ENCODE measurements at regions not wholly inside any gene's neighbourhood (a gene's known extent, or its start where the extent isn't known, plus 50 kb on each side); places are given as distances from the start of the nearest gene placed in this dataset.
"Not testable (repeated sequence)": the region's sequence is repeated elsewhere in the genome, so short reads cannot be mapped to it uniquely, and the experiment has no call there.

DNA sequence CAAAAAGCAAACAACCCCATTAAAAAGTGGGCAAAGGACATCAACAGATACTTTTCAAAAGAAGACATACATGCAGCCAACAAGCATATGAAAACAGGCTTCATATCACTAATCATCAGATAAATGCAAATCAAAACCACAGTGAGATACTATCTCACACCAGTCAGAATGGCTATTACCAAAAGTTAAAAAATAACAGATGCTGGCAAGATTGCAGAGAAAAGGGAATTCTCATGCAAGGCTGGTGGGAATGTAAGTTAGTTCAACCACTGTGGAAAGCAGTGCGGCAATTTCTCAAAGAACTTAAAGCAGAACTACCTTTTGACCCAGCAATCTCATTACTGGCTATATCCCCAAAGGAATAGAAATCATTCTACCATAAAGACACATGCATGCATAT lies 260.8 kb downstream of the C11orf87 start:
- DNase-seq = not testable (repeated sequence)

GRCh38 chr11:109695696-109696095 lies 273.7 kb downstream of the C11orf87 start:
- no peak for DNase-seq

DNA sequence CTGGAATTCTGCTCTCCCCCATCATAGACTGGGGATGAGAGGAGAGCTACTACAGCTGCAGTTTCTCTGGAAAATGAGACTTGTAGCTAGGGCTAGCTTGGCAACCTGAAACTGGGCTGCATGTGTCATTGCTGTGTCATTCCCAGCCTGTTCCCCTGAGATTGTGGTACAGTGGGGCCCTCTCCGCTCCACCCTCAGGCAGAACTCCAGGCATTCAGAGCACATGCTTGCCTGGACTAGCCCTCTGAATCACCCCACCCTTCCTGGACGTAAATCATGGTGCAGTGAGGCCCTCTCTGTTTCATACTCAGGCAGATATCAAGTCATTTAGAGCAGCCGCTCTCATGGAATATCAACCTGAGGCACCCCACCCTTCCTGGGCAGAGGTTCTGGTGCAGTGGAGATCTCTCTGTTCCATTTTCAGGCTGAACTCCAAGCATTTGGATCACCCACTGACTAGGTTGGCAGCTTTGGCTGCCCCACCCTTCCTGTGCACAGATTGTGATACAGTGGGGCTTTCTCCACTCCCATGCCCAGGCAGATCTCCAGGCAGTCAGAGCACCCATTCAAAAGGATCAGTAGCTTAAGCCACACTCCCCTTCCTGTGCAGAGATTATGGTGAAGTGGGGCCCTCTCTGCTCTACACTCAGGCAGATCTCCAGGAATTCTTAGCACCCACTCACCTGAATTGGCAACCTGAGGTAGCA lies 274.4 kb downstream of the C11orf87 start:
- DNase-seq = no peak

GRCh38 chr11:109697140-109697843 lies 275.3 kb downstream of the C11orf87 start:
- DNase-seq = no peak

DNA sequence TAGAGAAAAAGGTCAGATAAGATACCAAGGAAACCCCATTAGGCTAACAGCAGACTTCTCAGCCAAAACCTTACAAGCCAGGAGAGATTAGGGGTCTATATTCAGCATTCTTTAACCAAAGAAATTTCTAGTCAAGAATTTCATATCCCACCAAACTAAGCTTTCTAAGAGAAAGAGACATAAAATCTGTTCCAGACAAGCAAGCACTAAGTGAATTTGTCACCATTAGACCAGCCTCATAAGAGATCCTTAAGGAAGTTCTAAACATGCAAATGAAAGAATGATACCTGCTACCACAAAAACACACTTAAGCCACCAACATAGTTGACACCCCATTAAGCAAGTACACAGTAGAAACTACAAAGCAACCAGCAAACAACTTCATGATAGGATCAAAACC lies 276.2 kb downstream of the C11orf87 start:
- DNase-seq = no peak

- DNase-seq = no peak
Measured at GRCh38 chr11:109704432-109704831, 282.4 kb downstream of the C11orf87 start.

GRCh38 chr11:109706945-109707344 lies 285.0 kb downstream of the C11orf87 start:
- DNase-seq = no peak

DNA sequence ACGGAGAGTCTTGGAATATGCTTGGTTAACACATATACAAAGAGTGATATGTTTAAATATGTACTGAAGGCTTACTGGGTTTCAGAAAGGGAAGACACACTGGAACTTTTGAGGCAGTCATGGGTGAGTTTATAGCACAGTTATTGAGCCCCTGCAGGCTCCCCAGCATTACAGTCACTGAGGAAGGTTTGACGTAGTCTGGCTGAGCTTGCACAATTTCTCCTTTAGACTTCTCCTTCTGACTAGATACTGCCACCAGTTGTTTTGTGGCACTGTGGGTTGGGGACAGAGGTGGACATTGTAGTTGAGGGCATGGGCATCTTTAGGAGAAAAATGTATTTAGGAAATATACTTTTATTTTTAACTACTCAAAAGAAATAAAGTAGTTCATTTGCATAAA lies 285.4 kb downstream of the C11orf87 start:
- no peak for DNase-seq

DNA sequence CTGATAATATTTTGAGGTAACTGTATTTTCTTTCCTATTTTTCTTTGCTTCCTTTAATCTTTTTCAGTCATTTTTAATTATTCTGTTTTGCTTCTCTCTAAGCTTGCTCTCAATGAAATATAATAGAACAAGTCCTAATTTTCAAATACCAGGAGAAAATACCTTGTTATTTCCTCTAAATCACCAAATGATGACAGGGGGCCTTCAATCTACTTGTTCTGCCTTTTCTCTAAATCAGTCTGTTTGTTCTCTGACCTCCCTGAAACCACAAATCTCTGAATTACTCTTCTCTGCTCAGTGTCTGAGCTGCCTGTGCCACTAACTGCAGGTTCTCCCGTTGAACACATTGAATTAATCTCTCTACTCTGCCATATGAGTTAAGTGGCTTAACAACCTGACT lies 286.2 kb downstream of the C11orf87 start:
- DNase-seq = no peak

DNA sequence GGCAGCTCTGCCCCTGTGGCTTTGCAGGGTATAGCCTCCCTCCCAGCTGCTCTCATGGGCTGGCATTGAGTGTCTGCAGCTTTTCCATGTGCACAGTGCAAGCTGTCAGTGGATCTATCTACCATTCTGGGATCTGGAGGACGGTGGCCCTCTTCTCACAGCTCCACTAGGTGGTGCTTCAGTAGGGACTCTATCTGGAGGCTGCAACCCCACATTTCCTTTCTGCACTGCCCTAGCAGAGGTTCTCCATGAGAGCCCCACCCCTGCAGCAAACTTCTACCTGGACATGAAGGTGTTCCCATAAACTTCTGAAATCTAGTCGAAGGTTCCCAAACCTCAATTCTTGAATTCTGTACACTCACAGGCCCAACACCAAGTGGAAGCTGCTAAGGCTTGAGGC lies 292.5 kb downstream of the C11orf87 start:
- DNase-seq = not testable (repeated sequence)

DNA sequence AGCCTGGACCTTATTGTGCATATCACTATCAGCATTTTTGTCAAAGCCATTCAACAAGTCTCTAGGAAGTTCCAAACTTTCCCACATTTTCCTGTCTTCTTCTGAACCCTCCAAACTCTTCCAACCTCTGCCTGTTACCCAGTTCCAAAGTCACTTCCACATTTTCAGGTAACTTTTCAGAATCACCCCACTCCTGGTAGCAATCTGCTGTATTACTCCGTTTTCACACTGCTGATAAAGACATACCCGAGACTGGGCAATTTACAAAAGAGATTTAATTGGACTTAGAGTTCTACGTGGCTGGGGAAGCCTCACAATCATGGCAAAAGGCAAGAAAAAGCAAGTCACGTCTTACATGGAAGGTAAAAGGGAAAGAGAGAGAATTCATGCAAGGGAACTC lies 293.4 kb downstream of the C11orf87 start:
- not testable (repeated sequence) for DNase-seq

DNA sequence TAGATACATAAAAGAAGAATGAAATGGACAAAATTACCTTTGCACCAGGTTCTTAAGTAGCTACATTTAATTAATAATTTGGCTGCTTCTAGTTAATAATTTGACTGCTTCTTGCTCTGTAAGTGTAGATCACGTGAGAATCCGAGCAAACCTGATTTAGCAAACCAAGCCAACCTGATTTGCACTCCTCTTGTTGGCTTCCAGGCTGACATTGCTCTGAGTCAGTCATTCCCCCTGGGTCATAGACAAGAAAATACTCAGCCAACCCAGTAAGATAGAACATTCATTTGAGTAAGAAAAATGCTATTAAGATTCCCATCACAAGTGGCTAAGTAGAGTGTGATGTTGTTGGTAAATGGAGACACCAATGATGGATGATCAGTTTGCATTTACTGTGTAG lies 304.1 kb downstream of the C11orf87 start:
- no peak for DNase-seq

DNA sequence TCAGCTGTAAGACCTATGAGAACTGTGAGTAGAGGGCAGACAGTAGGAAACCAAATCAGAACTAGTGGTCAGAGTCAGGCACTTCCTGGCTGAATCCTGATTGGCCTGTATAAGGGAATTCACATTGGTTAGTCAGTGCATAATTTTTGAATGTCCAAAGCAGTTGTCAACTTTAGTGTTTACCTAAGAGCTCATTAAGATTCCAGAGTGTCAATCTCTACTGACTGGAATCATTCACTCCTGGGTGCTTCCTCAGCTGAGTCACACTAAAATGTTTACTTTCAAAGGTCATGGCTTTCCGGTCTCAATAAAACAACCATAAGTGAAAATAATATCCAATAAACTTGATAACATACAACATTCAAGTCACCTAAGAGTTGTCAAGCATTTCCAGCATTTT lies 306.1 kb downstream of the C11orf87 start:
- DNase-seq = no peak

DNA sequence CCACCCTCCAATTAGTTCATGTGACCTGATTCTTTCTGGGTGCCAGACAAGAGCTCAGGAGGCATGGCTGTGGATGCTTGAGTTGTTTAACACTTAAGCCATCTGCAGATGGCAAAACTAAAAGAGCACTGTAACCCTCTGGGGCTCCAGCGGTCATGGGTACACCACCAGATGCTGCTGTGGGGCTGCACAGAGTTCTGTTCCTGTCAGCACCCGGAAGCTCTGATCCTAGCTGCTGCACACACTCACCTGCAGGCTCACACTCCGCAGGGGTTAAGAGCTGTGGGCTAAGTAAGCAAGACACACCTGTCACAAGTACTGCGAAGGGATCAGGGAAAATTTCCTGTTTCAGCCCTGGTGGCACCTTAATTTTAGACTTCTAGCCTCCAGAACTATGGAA lies 307.8 kb downstream of the C11orf87 start:
- no peak for DNase-seq

DNA sequence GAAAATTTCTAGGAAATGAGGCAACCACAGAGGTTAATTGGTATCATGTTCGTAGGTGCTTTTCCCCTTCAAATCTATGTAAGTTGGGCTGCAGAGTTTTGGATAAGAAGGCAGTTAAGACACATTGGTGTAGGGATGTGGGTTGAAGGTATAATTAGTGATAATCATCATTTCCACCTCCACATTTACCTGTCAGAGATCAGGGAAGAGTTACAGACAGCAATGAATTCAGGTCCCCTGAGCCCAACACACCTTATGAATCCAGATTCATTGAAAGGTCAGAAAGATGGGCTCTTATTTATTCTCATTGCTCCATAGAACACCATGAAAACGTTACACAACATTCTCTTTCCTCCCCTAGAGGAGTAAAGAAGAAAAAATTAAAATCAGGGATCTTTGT lies 308.7 kb downstream of the C11orf87 start:
- DNase-seq = no peak

- no peak for DNase-seq
Measured at GRCh38 chr11:109731451-109731850, 309.5 kb downstream of the C11orf87 start.

GRCh38 chr11:109733245-109733644 lies 311.3 kb downstream of the C11orf87 start:
- no peak for DNase-seq

DNA sequence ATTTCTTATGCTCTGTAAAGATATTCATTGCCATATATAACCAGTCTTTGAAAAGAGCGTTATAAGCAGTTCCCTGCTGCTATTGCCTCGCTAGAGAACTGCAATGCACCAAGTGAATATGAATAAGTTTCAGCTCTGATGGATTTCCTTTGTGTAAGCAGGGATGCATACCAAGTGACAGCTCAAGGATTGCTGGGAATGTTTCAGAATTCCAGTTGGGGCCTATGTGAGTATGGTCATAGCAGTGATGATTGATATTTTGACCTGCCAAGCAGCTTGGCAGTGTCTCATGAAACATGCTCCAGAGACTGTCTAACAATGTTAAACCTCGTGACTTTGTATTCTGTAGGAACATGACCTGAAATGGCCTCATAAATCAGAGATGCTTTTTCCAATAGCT lies 312.6 kb downstream of the C11orf87 start:
- DNase-seq = no peak

GRCh38 chr11:109735128-109735527 lies 313.1 kb downstream of the C11orf87 start:
- no peak for DNase-seq

DNA sequence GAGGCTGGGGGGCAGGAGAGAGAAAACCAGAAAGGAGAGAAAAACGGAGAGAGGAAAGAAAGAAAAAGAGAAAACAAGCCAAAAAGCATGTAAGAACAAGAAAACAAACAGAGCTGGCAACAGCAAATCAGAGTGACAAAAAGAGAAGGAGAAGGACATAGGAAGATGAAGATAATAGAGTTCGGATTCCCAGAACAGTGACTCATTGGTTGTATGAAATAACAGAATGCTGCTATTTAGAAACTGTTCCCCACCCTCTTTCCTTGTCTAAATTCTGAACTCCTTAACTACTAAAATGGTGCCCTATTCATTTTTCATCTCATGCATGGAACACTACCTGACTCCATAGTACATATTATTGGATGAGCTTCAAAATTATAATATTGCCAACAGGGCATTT lies 317.4 kb downstream of the C11orf87 start:
- no peak for DNase-seq

GRCh38 chr11:109745996-109746625 lies 324.1 kb downstream of the C11orf87 start:
- no peak for DNase-seq

GRCh38 chr11:109747839-109748238 lies 325.8 kb downstream of the C11orf87 start:
- DNase-seq = no peak

DNA sequence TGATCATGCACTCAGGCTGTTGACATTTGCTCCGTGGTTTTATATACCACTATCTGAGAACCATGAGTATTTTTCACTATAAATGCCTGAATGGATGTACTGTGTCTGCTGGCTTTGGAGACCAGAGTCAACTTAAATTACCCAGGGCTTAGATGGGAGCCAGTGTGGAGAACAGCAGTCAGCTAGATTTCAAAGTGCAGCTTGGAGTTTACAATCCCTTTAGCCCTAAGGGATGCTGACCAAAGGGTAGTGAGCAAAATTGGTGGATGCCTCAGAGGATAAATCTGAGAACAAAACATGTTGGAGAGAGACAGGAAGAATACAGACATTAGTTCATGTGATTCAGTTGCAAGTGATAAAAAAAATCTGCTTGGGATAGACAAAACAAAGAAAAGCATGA lies 327.5 kb downstream of the C11orf87 start:
- DNase-seq = no peak

GRCh38 chr11:109750964-109751363 lies 329.0 kb downstream of the C11orf87 start:
- DNase-seq = no peak
